HepG2 (cell line): ENCODE measurements at regions not wholly inside any gene's neighbourhood (a gene's known extent, or its start where the extent isn't known, plus 50 kb on each side); places are given as distances from the start of the nearest gene placed in this dataset.

Experiments
- ATAC-seq: fragments of 200-7000 bp; cut with Tn5 transposase; 3 replicates; pipeline ENCODE4 v1.9.1; 2020; ENCODE audit warnings: mild to moderate bottlenecking, moderate library complexity
- BruUV-seq: library from RNA; stranded (reverse); fragments of 400-500 nt; replicated peaks from 2 replicates; lab custom pipeline; 2021; lab: Mats Ljungman, UMichigan
- CTCF ChIA-PET: fragments of 300-600 bp; formaldehyde crosslinking; extraction: SDS; loops from one replicate; lab custom pipeline; 2021; ENCODE audit warnings: low total read pairs, inconsistent platforms, low intra/inter-chr PET ratio; lab: Yijun Ruan, JAX
- POLR2A ChIA-PET: fragments of 350-600 bp; sonication (Branson Sonifier 250); formaldehyde crosslinking; loops from one replicate; lab custom pipeline; 2020; ENCODE audit warnings: antibody characterized with exemption, inconsistent platforms; lab: Yijun Ruan, JAX
- DNase-seq: peaks from one replicate; pipeline ENCODE4 v3.0.0-alpha.2; 2015; ENCODE audit warnings: low spot score
- FAIRE-seq: peaks from 3 replicates; lab custom pipeline; 2011; peaks lifted over from hg19 to GRCh38; lab: Jason Lieb, UNC
- H2AFZ ChIP-seq: one replicate; pipeline ENCODE4 v1.6.1; 2011; ENCODE audit warnings: low read length, inconsistent platforms
- H3K27ac ChIP-seq: fragments of 300-600 bp; 3 replicates; pipeline ENCODE4 v1.8.0; 2011; ENCODE audit warnings: mixed run types, mild to moderate bottlenecking, mixed read lengths, low read length, inconsistent platforms; ENCODE audit not compliant: insufficient read depth; ENCODE audit errors: extremely low read length
- H3K27me3 ChIP-seq, 2 experiments: fragments of 200-600 bp in 1 of 2; 2 replicates in 1 of 2; 3 replicates in 1 of 2; pipeline versions ENCODE4 v1.6.0 to v1.8.0; 2011; ENCODE audit warnings: low read length in 2 of 2, mild to moderate bottlenecking in 2 of 2, moderate library complexity in 2 of 2, inconsistent platforms in 1 of 2; ENCODE audit not compliant: insufficient read depth in 2 of 2, control insufficient read depth in 1 of 2
- H3K36me3 ChIP-seq, 2 experiments: fragments of 200-600 bp in 1 of 2; replicated peaks in 1 of 2; 2 replicates in 1 of 2; 3 replicates in 1 of 2; pipeline versions ENCODE4 v1.5.1 to v1.8.0; 2011; ENCODE audit warnings: low read length in 2 of 2, inconsistent platforms in 1 of 2; ENCODE audit not compliant: insufficient read depth in 2 of 2, control insufficient read depth in 1 of 2
- H3K4me1 ChIP-seq: 2 replicates; pipeline ENCODE4 v1.5.1; 2012; ENCODE audit warnings: low read length, inconsistent platforms; ENCODE audit not compliant: insufficient read depth
- H3K4me2 ChIP-seq: 2 replicates; pipeline ENCODE4 v1.6.0; 2011; ENCODE audit warnings: low read depth, low read length, inconsistent platforms
- H3K4me3 ChIP-seq, 3 experiments: fragments of 200-600 bp in 1 of 3; sonication (generic), shearing (Covaris generic) in 1 of 3; replicated peaks in 1 of 3; 2 replicates each; pipeline ENCODE4 v1.5.1; 2011 to 2016; ENCODE audit warnings: low read length in 3 of 3, inconsistent platforms in 2 of 3, low read depth in 2 of 3, mild to moderate bottlenecking in 2 of 3, control low read depth in 1 of 3, mixed read lengths in 1 of 3; ENCODE audit not compliant: insufficient read depth in 1 of 3
- H3K79me2 ChIP-seq: one replicate; pipeline ENCODE4 v1.6.1; 2011; ENCODE audit warnings: low read length, inconsistent platforms; ENCODE audit not compliant: insufficient read depth
- H3K9ac ChIP-seq: 2 replicates; pipeline ENCODE4 v1.6.0; 2011; ENCODE audit warnings: mild to moderate bottlenecking, low read depth, low read length, inconsistent platforms; ENCODE audit not compliant: insufficient read depth
- H3K9me3 ChIP-seq: 2 replicates; pipeline ENCODE4 v1.5.1; 2012; ENCODE audit warnings: mild to moderate bottlenecking, low read length
- H4K20me1 ChIP-seq: 2 replicates; pipeline ENCODE4 v1.6.0; 2011; ENCODE audit warnings: inconsistent platforms, mild to moderate bottlenecking, low read length, moderate library complexity; ENCODE audit not compliant: insufficient read depth
- ARHGAP35 ChIP-seq: sonication (generic); formaldehyde crosslinking; IDR thresholded peaks from 2 replicates; pipeline ENCODE4 v1.9.0; 2022; ENCODE audit warnings: mild to moderate bottlenecking, inconsistent platforms, moderate library complexity, missing genetic modification reagents, borderline replicate concordance
- HOXA9 ChIP-seq: sonication (generic); formaldehyde crosslinking; IDR thresholded peaks from 2 replicates; pipeline ENCODE4 v1.8.1; 2022; ENCODE audit warnings: missing genetic modification reagents, mild to moderate bottlenecking, moderate library complexity, borderline replicate concordance
- KDM6A ChIP-seq: IDR thresholded peaks from 2 replicates; pipeline ENCODE4 v1.6.1; 2016; ENCODE audit warnings: low read depth
- KLF12 ChIP-seq: sonication (generic); formaldehyde crosslinking; IDR thresholded peaks from 2 replicates; pipeline ENCODE4 v1.4.0; 2020; ENCODE audit warnings: missing genetic modification reagents, borderline replicate concordance
- KMT2A ChIP-seq: sonication (generic); formaldehyde crosslinking; IDR thresholded peaks from 2 replicates; pipeline ENCODE4 v1.4.0; 2020; ENCODE audit warnings: missing genetic modification reagents
- NFIC ChIP-seq: IDR thresholded peaks from 2 replicates; pipeline ENCODE4 v1.6.1; 2012; ENCODE audit warnings: mild to moderate bottlenecking, low read length, inconsistent platforms
- PAWR ChIP-seq: sonication (generic); formaldehyde crosslinking; IDR thresholded peaks from 2 replicates; pipeline ENCODE4 v1.4.0; 2020; ENCODE audit warnings: missing genetic modification reagents, mild to moderate bottlenecking, borderline replicate concordance
- SPEN ChIP-seq: sonication (generic); formaldehyde crosslinking; IDR thresholded peaks from 2 replicates; pipeline ENCODE4 v1.5.1; 2020; ENCODE audit warnings: low read depth, mild to moderate bottlenecking, missing genetic modification reagents
- TAF1 ChIP-seq: sonication (generic); formaldehyde crosslinking; IDR thresholded peaks from 2 replicates; pipeline ENCODE4 v1.4.0; 2020; ENCODE audit warnings: missing genetic modification reagents
- TFDP2 ChIP-seq: sonication (generic); formaldehyde crosslinking; IDR thresholded peaks from 2 replicates; pipeline ENCODE4 v1.4.0; 2020; ENCODE audit warnings: missing genetic modification reagents
- THAP7 ChIP-seq: sonication (generic); formaldehyde crosslinking; IDR thresholded peaks from 2 replicates; pipeline ENCODE4 v1.8.1; 2023; ENCODE audit warnings: mild to moderate bottlenecking, missing genetic modification reagents
- ZNF136 ChIP-seq: sonication (generic); formaldehyde crosslinking; IDR thresholded peaks from 2 replicates; pipeline ENCODE4 v1.8.1; 2022; ENCODE audit warnings: low read depth, mild to moderate bottlenecking, moderate library complexity, missing genetic modification reagents
- ZNF484 ChIP-seq: sonication (generic); formaldehyde crosslinking; IDR thresholded peaks from 2 replicates; pipeline ENCODE4 v1.5.1; 2020; ENCODE audit warnings: mild to moderate bottlenecking, low read depth, missing genetic modification reagents, borderline replicate concordance
- ZNF547 ChIP-seq: sonication (generic); formaldehyde crosslinking; IDR thresholded peaks from 2 replicates; pipeline ENCODE4 v1.5.1; 2020; ENCODE audit warnings: mild to moderate bottlenecking, missing genetic modification reagents
- ZNF644 ChIP-seq: IDR thresholded peaks from 2 replicates; pipeline ENCODE4 v1.6.1; 2016; ENCODE audit warnings: low read depth
- ZNF788 ChIP-seq: sonication (generic); formaldehyde crosslinking; IDR thresholded peaks from 2 replicates; pipeline ENCODE4 v1.5.0; 2020; ENCODE audit warnings: mild to moderate bottlenecking, missing genetic modification reagents, borderline replicate concordance
- ZSCAN21 ChIP-seq: sonication (generic); formaldehyde crosslinking; IDR thresholded peaks from 2 replicates; pipeline ENCODE4 v1.8.0; 2022; ENCODE audit warnings: mild to moderate bottlenecking, missing genetic modification reagents, moderate library complexity, borderline replicate concordance
- WGBS: methylation state at CpG from one replicate; pipeline ENCODE4 v1.1.6; 2017; ENCODE audit warnings: low lambda C conversion rate; 5-methylcytosine and 5-hydroxymethylcytosine counted together
- in situ Hi-C: cut with HindIII; loops from 2 replicates; pipeline ENCODE4 v1.10.0; 2017; ENCODE audit warnings: low pct_unique_long_range_greater_than_20kb; ENCODE audit not compliant: extremely low pct_ligation_motif_present
- intact Hi-C: fragments of 100-400 bp; cut with micrococcal nuclease; formaldehyde crosslinking; loops from one replicate; pipeline ENCODE4 v1.10.0; 2022; ENCODE audit not compliant: unreplicated experiment

GRCh38 chr4:106588891-106589290, 220.3 kb upstream of the GIMD1 start (continued):
- TF ChIP-seq NFIC (no peak), ARHGAP35 (CRISPR knock-in tag) (no peak), ZSCAN21 (CRISPR knock-in tag) (no peak), SPEN (CRISPR knock-in tag) (no peak), KDM6A (CRISPR knock-in tag) (no peak), TFDP2 (CRISPR knock-in tag) (no peak), KLF12 (CRISPR knock-in tag) (no peak), ZNF136 (no peak), TAF1 (CRISPR knock-in tag) (no peak), HOXA9 (no peak), ZNF547 (no peak)

GRCh38 chr4:106587558-106587957, 219.0 kb upstream of the GIMD1 start:
- no peaks in the 10 kb centered on the region for H4K20me1 ChIP-seq
- intact Hi-C loops: no loop called here
- H2AFZ ChIP-seq: no peak overlapping the region
- ATAC-seq: no peak
- no peak overlapping the region for H3K27ac ChIP-seq
- H3K36me3 ChIP-seq: no peaks in the 10 kb centered on the region
- no peak for TF ChIP-seq KMT2A
- no peak for TF ChIP-seq ZNF484 (CRISPR knock-in tag)
- TF ChIP-seq THAP7: no peak
- no peak for TF ChIP-seq PAWR (CRISPR knock-in tag)
- TF ChIP-seq ZNF644 (CRISPR knock-in tag): no peak
- TF ChIP-seq ZNF788: no peak
- TF ChIP-seq SPEN (CRISPR knock-in tag): no peak
- TF ChIP-seq, all 625 proteins: peak for 0
- Histone ChIP-seq H3K4me1 (no peaks in the 10 kb centered on the region), H3K79me2 (no peaks in the 10 kb centered on the region), H3K4me3 (no peak overlapping the region), H3K4me2 (no peak overlapping the region), H3K9me3 (no peaks in the 10 kb centered on the region), H3K9ac (no peak overlapping the region), H3K27me3 (no peaks in the 10 kb centered on the region)
- no peak for FAIRE-seq
- DNase-seq: no peak
- no TSS peak for BruUV-seq
- ChIA-PET CTCF (no interaction called here), POLR2A (no interaction called here)
- 0% methylated on average over 1 of the region's 1 CpG for WGBS
- in situ Hi-C loops: no loop called here
